ENCODE measurements at regions not wholly inside any gene's neighbourhood (a gene's known extent, or its start where the extent isn't known, plus 50 kb on each side); places are given as distances from the start of the nearest gene placed in this dataset.

GRCh38 chr2:100673115-100673514, 110.3 kb downstream of the PDCL3 start:
- DNase-seq, result no peak
- no peaks in the 10 kb centered on the region for H3K36me3 ChIP-seq (ENCODE audit: control insufficient read depth, insufficient read depth, low read length)
- no peaks in the 10 kb centered on the region for H3K27me3 ChIP-seq (replicated peaks; ENCODE audit: control insufficient read depth, insufficient read depth, low read length)
- peaks cover 6% of the 10 kb centered on the region for H3K27me3 Mint-ChIP-seq (ENCODE audit: insufficient read depth, unreplicated experiment)
- intact Hi-C loops (cut with micrococcal nuclease; ENCODE audit: unreplicated experiment), result no loop called here
- H3K4me1 Mint-ChIP-seq (ENCODE audit: low read depth, unreplicated experiment), result no peaks in the 10 kb centered on the region
- no TSS peak for BruUV-seq (replicated peaks)
- TF ChIP-seq CTCF (IDR thresholded peaks at IDR 0.05; ENCODE audit: insufficient read depth in 1 of 2, low read depth in 1 of 2, low read length in 1 of 2, severe bottlenecking in 1 of 2, unreplicated experiment in 1 of 2), result no peak
- H3K4me3 Mint-ChIP-seq (ENCODE audit: unreplicated experiment), result no peak overlapping the region
- H3K4me1 ChIP-seq, result no peaks in the 10 kb centered on the region
- H3K9me3 ChIP-seq, result no peaks in the 10 kb centered on the region
- ChIA-PET CTCF (no interaction called here), POLR2A (no interaction called here)
- H3K27ac Mint-ChIP-seq (ENCODE audit: unreplicated experiment), result no peak overlapping the region
- no peaks in the 10 kb centered on the region for H3K9me3 Mint-ChIP-seq (ENCODE audit: unreplicated experiment)
- H3K4me3 ChIP-seq (ENCODE audit: low read depth, low read length), result no peak overlapping the region
- no peaks in the 10 kb centered on the region for H3K36me3 Mint-ChIP-seq (ENCODE audit: insufficient read depth, unreplicated experiment)

- no peaks in the 10 kb centered on the region for H3K27me3 ChIP-seq (replicated peaks; ENCODE audit: control insufficient read depth, insufficient read depth, low read length)
- ChIA-PET POLR2A (no interaction called here), CTCF (no interaction called here)
- Mint-ChIP-seq H3K27me3 (ENCODE audit: insufficient read depth, unreplicated experiment) (peaks cover 10% of the 10 kb centered on the region), H3K36me3 (ENCODE audit: insufficient read depth, unreplicated experiment) (no peaks in the 10 kb centered on the region), H3K9me3 (ENCODE audit: unreplicated experiment) (no peaks in the 10 kb centered on the region), H3K4me1 (ENCODE audit: low read depth, unreplicated experiment) (no peaks in the 10 kb centered on the region), H3K27ac (ENCODE audit: unreplicated experiment) (no peak overlapping the region), H3K4me3 (ENCODE audit: unreplicated experiment) (no peak overlapping the region)
- H3K36me3 ChIP-seq (ENCODE audit: control insufficient read depth, insufficient read depth, low read length), result no peaks in the 10 kb centered on the region
- no peak overlapping the region for H3K4me3 ChIP-seq (ENCODE audit: low read depth, low read length)
- no peaks in the 10 kb centered on the region for H3K4me1 ChIP-seq
- intact Hi-C loops (cut with micrococcal nuclease; ENCODE audit: unreplicated experiment), result no loop called here
- no TSS peak for BruUV-seq (replicated peaks)
- DNase-seq, result no peak
- TF ChIP-seq CTCF (IDR thresholded peaks at IDR 0.05; ENCODE audit: insufficient read depth in 1 of 2, low read depth in 1 of 2, low read length in 1 of 2, severe bottlenecking in 1 of 2, unreplicated experiment in 1 of 2), result no peak
- no peaks in the 10 kb centered on the region for H3K9me3 ChIP-seq
Observed at GRCh38 chr2:100673691-100674485, 111.1 kb downstream of the PDCL3 start.

GRCh38 chr2:100674666-100675065, 111.9 kb downstream of the PDCL3 start:
- Histone ChIP-seq H3K4me3 (ENCODE audit: low read depth, low read length) (no peak overlapping the region), H3K4me1 (no peaks in the 10 kb centered on the region), H3K36me3 (ENCODE audit: control insufficient read depth, insufficient read depth, low read length) (no peaks in the 10 kb centered on the region), H3K9me3 (no peaks in the 10 kb centered on the region), H3K27me3 (replicated peaks; ENCODE audit: control insufficient read depth, insufficient read depth, low read length) (no peaks in the 10 kb centered on the region)
- ChIA-PET CTCF (no interaction called here), POLR2A (no interaction called here)
- peaks cover 12% of the 10 kb centered on the region for H3K27me3 Mint-ChIP-seq (ENCODE audit: insufficient read depth, unreplicated experiment)
- H3K4me3 Mint-ChIP-seq (ENCODE audit: unreplicated experiment), result no peak overlapping the region
- no peaks in the 10 kb centered on the region for H3K4me1 Mint-ChIP-seq (ENCODE audit: low read depth, unreplicated experiment)
- no peak for DNase-seq
- no peaks in the 10 kb centered on the region for H3K36me3 Mint-ChIP-seq (ENCODE audit: insufficient read depth, unreplicated experiment)
- no peak overlapping the region for H3K27ac Mint-ChIP-seq (ENCODE audit: unreplicated experiment)
- TF ChIP-seq CTCF (IDR thresholded peaks at IDR 0.05; ENCODE audit: insufficient read depth in 1 of 2, low read depth in 1 of 2, low read length in 1 of 2, severe bottlenecking in 1 of 2, unreplicated experiment in 1 of 2), result no peak
- intact Hi-C loops (cut with micrococcal nuclease; ENCODE audit: unreplicated experiment), result no loop called here
- no peaks in the 10 kb centered on the region for H3K9me3 Mint-ChIP-seq (ENCODE audit: unreplicated experiment)
- no TSS peak for BruUV-seq (replicated peaks)
